OCI-LY3 (cell line): ENCODE measurements at regions not wholly inside any gene's neighbourhood (a gene's known extent, or its start where the extent isn't known, plus 50 kb on each side); places are given as distances from the start of the nearest gene placed in this dataset.

ENCODE experiments used
- H2AFZ ChIP-seq: fragments of 200-600, 300-600 bp; shearing (Covaris generic); 2 replicates; pipeline ENCODE4 v1.6.0; 2014; ENCODE audit warnings: antibody characterized with exemption, low read depth, low read length
- H3K27ac ChIP-seq: fragments of 200-600, 300-600 bp; sonication (generic); 2 replicates; pipeline ENCODE4 v1.5.1; 2014; ENCODE audit warnings: mild to moderate bottlenecking, low read length, moderate library complexity, mixed read lengths
- H3K27me3 ChIP-seq: fragments of 200-600, 300-600 bp; sonication (generic); 2 replicates; pipeline ENCODE4 v1.6.1; 2014; ENCODE audit warnings: low read depth, low read length, mixed read lengths
- H3K36me3 ChIP-seq: fragments of 200-600, 300-600 bp; sonication (generic); replicated peaks from 2 replicates; pipeline ENCODE3; 2014; ENCODE audit warnings: low read depth, low read length, mixed read lengths
- H3K4me1 ChIP-seq: fragments of 300-600, 200-600 bp; sonication (generic); 2 replicates; pipeline ENCODE4 v1.6.1; 2014; ENCODE audit warnings: low read length, mixed read lengths
- H3K4me2 ChIP-seq: fragments of 200-600, 300-600 bp; sonication (generic); 2 replicates; pipeline ENCODE4 v1.6.1; 2014; ENCODE audit warnings: low read length, mixed read lengths
- H3K4me3 ChIP-seq: fragments of 300-600, 200-600 bp; sonication (generic); 2 replicates; pipeline ENCODE4 v1.5.1; 2014; ENCODE audit warnings: antibody characterized with exemption, mild to moderate bottlenecking, low read length, moderate library complexity
- H3K79me2 ChIP-seq: fragments of 300-600, 200-600 bp; shearing (Covaris generic); 2 replicates; pipeline ENCODE4 v1.6.1; 2014; ENCODE audit warnings: mild to moderate bottlenecking, low read length, mixed read lengths
- H3K9ac ChIP-seq: fragments of 300-600, 200-600 bp; shearing (Covaris generic); 2 replicates; pipeline ENCODE4 v1.6.0; 2014; ENCODE audit warnings: mild to moderate bottlenecking, low read length, moderate library complexity
- H3K9me3 ChIP-seq: fragments of 200-600, 300-600 bp; shearing (Covaris generic); 2 replicates; pipeline ENCODE4 v1.6.1; 2014; ENCODE audit warnings: low read length, mixed read lengths; ENCODE audit not compliant: insufficient read depth
- H4K20me1 ChIP-seq: fragments of 200-600, 300-600 bp; sonication (generic); 2 replicates; pipeline ENCODE4 v1.6.1; 2016; ENCODE audit warnings: low read length, mixed read lengths; ENCODE audit not compliant: insufficient read depth
- EZH2phosphoT487 ChIP-seq: fragments of 200-600 bp; shearing (Covaris generic); IDR thresholded peaks from 2 replicates; pipeline ENCODE4 v1.6.1; 2018; ENCODE audit warnings: antibody characterized with exemption, mixed run types, low read depth
- TF ChIP-seq, protein P1 (sequence below): fragments of 200-600, 300-600 bp; sonication (generic); IDR thresholded peaks from 2 replicates; pipeline ENCODE4 v1.5.1; 2014; ENCODE audit warnings: antibody characterized with exemption, low read length, low read depth

DNA sequence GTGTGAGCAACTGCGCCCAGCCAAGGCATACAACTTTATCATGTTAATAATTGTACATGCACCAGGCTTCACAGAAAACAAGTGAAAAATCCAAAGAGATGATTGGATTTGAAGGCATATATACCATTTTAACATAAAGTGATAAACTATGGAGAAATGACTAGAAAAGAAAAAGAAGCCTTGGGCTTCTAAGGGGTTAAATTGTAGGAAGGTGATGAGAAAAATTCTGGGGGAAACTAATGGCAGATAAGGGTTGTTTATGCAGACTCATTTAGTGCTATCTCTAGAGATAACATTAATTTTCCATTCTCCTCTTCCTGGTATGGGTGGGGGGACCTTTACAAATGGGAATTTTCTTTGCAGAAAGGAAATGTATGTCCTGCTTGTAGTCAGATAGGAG, 154.0 kb downstream of the TMEM17 start:
- no peak overlapping the region for H3K27ac ChIP-seq
- H3K4me2 ChIP-seq = no peak overlapping the region
- peaks cover 5% of the 10 kb centered on the region; the same call in 1 of the 2 replicates for H3K4me1 ChIP-seq
- no peak overlapping the region for H3K9ac ChIP-seq
- H3K79me2 ChIP-seq = no peaks in the 10 kb centered on the region
- H3K9me3 ChIP-seq = peaks cover 6% of the 10 kb centered on the region; the same call in 1 of the 2 replicates
- no peaks in the 10 kb centered on the region for H3K36me3 ChIP-seq
- H4K20me1 ChIP-seq = no peaks in the 10 kb centered on the region
- TF ChIP-seq, protein P1, sequence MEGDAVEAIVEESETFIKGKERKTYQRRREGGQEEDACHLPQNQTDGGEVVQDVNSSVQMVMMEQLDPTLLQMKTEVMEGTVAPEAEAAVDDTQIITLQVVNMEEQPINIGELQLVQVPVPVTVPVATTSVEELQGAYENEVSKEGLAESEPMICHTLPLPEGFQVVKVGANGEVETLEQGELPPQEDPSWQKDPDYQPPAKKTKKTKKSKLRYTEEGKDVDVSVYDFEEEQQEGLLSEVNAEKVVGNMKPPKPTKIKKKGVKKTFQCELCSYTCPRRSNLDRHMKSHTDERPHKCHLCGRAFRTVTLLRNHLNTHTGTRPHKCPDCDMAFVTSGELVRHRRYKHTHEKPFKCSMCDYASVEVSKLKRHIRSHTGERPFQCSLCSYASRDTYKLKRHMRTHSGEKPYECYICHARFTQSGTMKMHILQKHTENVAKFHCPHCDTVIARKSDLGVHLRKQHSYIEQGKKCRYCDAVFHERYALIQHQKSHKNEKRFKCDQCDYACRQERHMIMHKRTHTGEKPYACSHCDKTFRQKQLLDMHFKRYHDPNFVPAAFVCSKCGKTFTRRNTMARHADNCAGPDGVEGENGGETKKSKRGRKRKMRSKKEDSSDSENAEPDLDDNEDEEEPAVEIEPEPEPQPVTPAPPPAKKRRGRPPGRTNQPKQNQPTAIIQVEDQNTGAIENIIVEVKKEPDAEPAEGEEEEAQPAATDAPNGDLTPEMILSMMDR = no peak
- no peak for TF ChIP-seq EZH2phosphoT487
- no peak overlapping the region for H3K4me3 ChIP-seq
- H2AFZ ChIP-seq = no peak overlapping the region
- H3K27me3 ChIP-seq = no peaks in the 10 kb centered on the region

DNA sequence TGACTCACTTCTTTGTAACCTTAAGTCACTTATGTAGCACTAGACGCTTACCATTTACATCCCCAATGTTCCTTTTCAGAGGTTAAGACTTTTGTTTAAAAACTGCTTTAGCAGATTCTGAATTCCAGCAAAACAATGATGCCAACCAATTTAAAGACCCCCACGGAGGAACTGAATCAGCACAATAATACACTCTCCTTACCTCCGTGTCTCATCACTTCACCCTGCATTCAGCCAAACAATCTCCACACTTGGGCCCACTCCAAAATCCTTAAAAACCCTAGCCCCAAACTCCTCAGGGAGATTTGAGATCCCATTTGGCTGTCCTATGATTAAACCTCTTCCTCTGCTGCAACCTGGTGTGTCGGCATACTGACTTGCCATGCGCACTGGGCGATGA, 153.9 kb downstream of the B3GNT2 start:
- Histone ChIP-seq H3K27me3 (no peaks in the 10 kb centered on the region), H3K4me3 (no peak overlapping the region), H3K4me1 (peaks cover 9% of the 10 kb centered on the region), H4K20me1 (no peaks in the 10 kb centered on the region), H3K79me2 (no peaks in the 10 kb centered on the region), H3K27ac (no peak overlapping the region), H3K4me2 (no peak overlapping the region), H3K36me3 (no peaks in the 10 kb centered on the region), H2AFZ (no peak overlapping the region), H3K9me3 (peaks cover 6% of the 10 kb centered on the region; the same call in 1 of the 2 replicates), H3K9ac (no peak overlapping the region)
- TF ChIP-seq, protein P1 = no peak
- TF ChIP-seq EZH2phosphoT487 = no peak

DNA sequence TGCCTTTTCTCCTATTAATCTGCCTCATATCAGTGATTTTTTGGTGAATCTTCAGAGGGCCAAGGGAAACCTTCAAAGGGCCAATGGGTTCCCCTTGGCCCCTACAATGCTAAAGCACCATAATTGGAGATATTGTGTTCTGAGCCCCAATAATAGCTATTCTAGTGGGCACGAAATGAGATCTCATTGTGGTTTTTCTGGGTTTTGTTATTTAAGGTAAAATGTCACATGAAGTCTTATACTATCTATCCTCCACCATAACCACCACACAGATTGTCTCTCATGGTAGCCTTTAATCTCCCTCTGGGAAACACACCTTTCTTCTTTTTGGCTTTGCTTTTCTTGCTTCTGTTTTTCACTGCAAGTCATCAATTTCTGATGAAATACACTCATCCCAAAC, 152.8 kb downstream of the B3GNT2 start:
- no peaks in the 10 kb centered on the region for H3K36me3 ChIP-seq
- TF ChIP-seq EZH2phosphoT487 = no peak
- TF ChIP-seq, protein P1 = no peak
- H3K4me1 ChIP-seq = peaks cover 20% of the 10 kb centered on the region
- no peaks in the 10 kb centered on the region for H4K20me1 ChIP-seq
- no peak overlapping the region for H3K27ac ChIP-seq
- no peaks in the 10 kb centered on the region for H3K27me3 ChIP-seq
- no peaks in the 10 kb centered on the region for H3K79me2 ChIP-seq
- no peak overlapping the region for H3K9ac ChIP-seq
- no peak overlapping the region for H3K4me2 ChIP-seq
- H2AFZ ChIP-seq = no peak overlapping the region
- no peak overlapping the region for H3K4me3 ChIP-seq
- peaks cover 6% of the 10 kb centered on the region; the same call in 1 of the 2 replicates for H3K9me3 ChIP-seq

DNA sequence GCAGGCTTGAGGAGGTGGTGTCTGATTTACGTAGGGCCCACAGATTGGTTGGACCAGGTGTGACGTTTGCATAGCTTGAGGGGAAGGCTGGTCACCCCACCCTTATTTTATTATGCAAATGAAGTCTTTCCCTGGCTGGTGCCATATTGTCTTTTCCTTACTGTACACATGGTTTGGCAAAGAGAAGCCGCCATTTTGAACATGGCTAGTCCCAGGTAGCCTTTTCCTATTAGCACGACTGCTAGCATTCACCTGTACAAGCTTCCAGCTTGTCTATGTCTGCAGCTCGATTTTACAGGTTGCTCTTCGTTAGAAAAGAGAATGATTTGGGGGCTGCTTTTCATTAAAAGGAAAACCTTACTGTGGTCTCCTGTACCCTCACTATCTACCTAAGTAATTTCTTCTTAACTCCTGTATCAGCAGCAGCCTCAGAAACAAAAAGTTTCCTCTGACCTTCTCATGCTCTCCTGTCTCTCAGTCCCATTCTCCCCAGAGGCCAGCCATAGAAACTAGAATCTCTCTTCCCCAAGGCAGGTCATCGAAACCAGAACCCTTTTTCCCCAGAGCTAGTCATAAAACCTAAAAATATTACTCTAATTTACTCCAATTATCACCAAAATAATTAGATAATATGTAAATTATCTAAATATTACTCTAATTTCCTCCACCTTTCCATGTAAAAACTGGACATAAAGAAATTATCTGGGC, 151.8 kb downstream of the B3GNT2 start:
- TF ChIP-seq, protein P1 = no peak
- TF ChIP-seq EZH2phosphoT487 = no peak
- H3K36me3 ChIP-seq = no peaks in the 10 kb centered on the region
- H3K4me2 ChIP-seq = no peak overlapping the region
- H3K4me1 ChIP-seq = peaks cover 22% of the 10 kb centered on the region
- no peaks in the 10 kb centered on the region for H3K79me2 ChIP-seq
- no peaks in the 10 kb centered on the region for H3K27me3 ChIP-seq
- no peaks in the 10 kb centered on the region for H4K20me1 ChIP-seq
- no peak overlapping the region for H2AFZ ChIP-seq
- no peak overlapping the region for H3K9ac ChIP-seq
- peaks cover 6% of the 10 kb centered on the region; the same call in 1 of the 2 replicates for H3K9me3 ChIP-seq
- H3K27ac ChIP-seq = no peak overlapping the region
- H3K4me3 ChIP-seq = no peak overlapping the region
